DOHH2 (cell line): ENCODE measurements at regions not wholly inside any gene's neighbourhood (a gene's known extent, or its start where the extent isn't known, plus 50 kb on each side); places are given as distances from the start of the nearest gene placed in this dataset.

ENCODE experiments used
- H3F3A ChIP-seq: fragments of 200-600 bp; sonication (generic), shearing (Covaris generic); 2 replicates; pipeline ENCODE4 v1.6.0; 2016; ENCODE audit warnings: antibody characterized with exemption, mild to moderate bottlenecking; ENCODE audit not compliant: control insufficient read depth, insufficient read depth
- H3K27ac ChIP-seq: fragments of 200-600 bp; sonication (generic); 2 replicates; pipeline ENCODE4 v1.5.1; 2014; ENCODE audit warnings: low read depth, mild to moderate bottlenecking, low read length, moderate library complexity
- H3K27me3 ChIP-seq: fragments of 200-600 bp; sonication (generic); 2 replicates; pipeline ENCODE4 v1.6.1; 2014; ENCODE audit warnings: mild to moderate bottlenecking, low read length, mixed read lengths; ENCODE audit not compliant: control insufficient read depth
- H3K36me3 ChIP-seq: fragments of 200-600 bp; sonication (generic); 2 replicates; pipeline ENCODE4 v1.6.1; 2014; ENCODE audit warnings: mild to moderate bottlenecking, low read length, moderate library complexity, mixed read lengths; ENCODE audit not compliant: control insufficient read depth
- H3K4me1 ChIP-seq: fragments of 200-600 bp; sonication (generic); 2 replicates; pipeline ENCODE4 v1.6.1; 2014; ENCODE audit warnings: mild to moderate bottlenecking, low read length, mixed read lengths; ENCODE audit not compliant: control insufficient read depth
- H3K4me2 ChIP-seq: fragments of 200-600 bp; sonication (generic); 2 replicates; pipeline ENCODE4 v1.6.0; 2014; ENCODE audit warnings: mild to moderate bottlenecking, low read length, moderate library complexity
- H3K4me3 ChIP-seq: fragments of 200-600 bp; sonication (generic); 2 replicates; pipeline ENCODE4 v1.5.1; 2014; ENCODE audit warnings: mild to moderate bottlenecking, low read length, mixed read lengths
- H3K79me2 ChIP-seq: fragments of 200-600 bp; sonication (generic); 2 replicates; pipeline ENCODE4 v1.6.1; 2014; ENCODE audit warnings: mild to moderate bottlenecking, low read length, mixed read lengths; ENCODE audit not compliant: control insufficient read depth
- H3K9me2 ChIP-seq: fragments of 200-600 bp; sonication (generic); replicated peaks from 2 replicates; pipeline ENCODE4 v1.6.1; 2014; ENCODE audit warnings: mild to moderate bottlenecking, low read length, mixed read lengths; ENCODE audit not compliant: control insufficient read depth
- H3K9me3 ChIP-seq: fragments of 200-600 bp; sonication (generic); 2 replicates; pipeline ENCODE4 v1.6.1; 2014; ENCODE audit warnings: antibody characterized with exemption, low read length, mixed read lengths; ENCODE audit not compliant: control insufficient read depth, insufficient read depth
- H4K20me1 ChIP-seq: fragments of 200-600 bp; sonication (generic); 2 replicates; pipeline ENCODE4 v1.6.0; 2014; ENCODE audit warnings: low read depth, mild to moderate bottlenecking, antibody characterized with exemption, low read length, moderate library complexity; ENCODE audit not compliant: control insufficient read depth, insufficient read depth
- EZH2phosphoT487 ChIP-seq: fragments of 200-600 bp; sonication (generic); IDR thresholded peaks from 2 replicates; pipeline ENCODE4 v1.6.1; 2017; ENCODE audit warnings: borderline replicate concordance, mild to moderate bottlenecking, antibody characterized with exemption, low read length, moderate library complexity, mixed read lengths
- TF ChIP-seq, protein P1 (sequence below): fragments of 200-600 bp; sonication (generic); IDR thresholded peaks from one replicate; pipeline ENCODE4 v1.5.1; 2014; ENCODE audit warnings: antibody characterized with exemption, mild to moderate bottlenecking, low read depth, low read length; ENCODE audit not compliant: poor library complexity, severe bottlenecking

DNA sequence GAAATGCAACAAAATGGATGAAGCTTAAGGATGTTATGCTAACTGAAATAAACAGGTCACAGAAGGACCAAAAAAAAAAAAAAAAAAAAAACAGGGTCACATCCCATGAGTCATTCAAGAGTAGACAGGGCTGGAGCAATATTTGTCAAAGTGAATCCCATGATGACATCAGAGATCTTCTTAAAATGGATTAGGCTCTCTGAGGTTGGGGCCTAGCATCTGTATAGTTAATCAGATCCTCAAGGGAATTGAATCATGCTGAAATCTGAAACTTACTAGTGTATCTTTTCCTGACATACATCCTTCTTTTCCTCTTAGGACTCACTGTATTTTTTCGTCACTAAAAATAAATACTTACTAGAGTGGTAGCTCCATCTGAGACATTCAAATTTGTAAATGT lies 380.6 kb upstream of the NXPH2 start:
- no peak overlapping the region for H3K4me3 ChIP-seq
- H3K27ac ChIP-seq, result no peak overlapping the region
- H3K9me3 ChIP-seq, result no peaks in the 10 kb centered on the region
- no peaks in the 10 kb centered on the region for H3K79me2 ChIP-seq
- H3K4me2 ChIP-seq, result no peak overlapping the region
- H3K36me3 ChIP-seq, result no peaks in the 10 kb centered on the region
- no peaks in the 10 kb centered on the region for H3K27me3 ChIP-seq
- H3F3A ChIP-seq, result no peaks in the 10 kb centered on the region
- no peaks in the 10 kb centered on the region for H4K20me1 ChIP-seq
- no peaks in the 10 kb centered on the region for H3K9me2 ChIP-seq
- TF ChIP-seq, protein P1, sequence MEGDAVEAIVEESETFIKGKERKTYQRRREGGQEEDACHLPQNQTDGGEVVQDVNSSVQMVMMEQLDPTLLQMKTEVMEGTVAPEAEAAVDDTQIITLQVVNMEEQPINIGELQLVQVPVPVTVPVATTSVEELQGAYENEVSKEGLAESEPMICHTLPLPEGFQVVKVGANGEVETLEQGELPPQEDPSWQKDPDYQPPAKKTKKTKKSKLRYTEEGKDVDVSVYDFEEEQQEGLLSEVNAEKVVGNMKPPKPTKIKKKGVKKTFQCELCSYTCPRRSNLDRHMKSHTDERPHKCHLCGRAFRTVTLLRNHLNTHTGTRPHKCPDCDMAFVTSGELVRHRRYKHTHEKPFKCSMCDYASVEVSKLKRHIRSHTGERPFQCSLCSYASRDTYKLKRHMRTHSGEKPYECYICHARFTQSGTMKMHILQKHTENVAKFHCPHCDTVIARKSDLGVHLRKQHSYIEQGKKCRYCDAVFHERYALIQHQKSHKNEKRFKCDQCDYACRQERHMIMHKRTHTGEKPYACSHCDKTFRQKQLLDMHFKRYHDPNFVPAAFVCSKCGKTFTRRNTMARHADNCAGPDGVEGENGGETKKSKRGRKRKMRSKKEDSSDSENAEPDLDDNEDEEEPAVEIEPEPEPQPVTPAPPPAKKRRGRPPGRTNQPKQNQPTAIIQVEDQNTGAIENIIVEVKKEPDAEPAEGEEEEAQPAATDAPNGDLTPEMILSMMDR, result no peak
- TF ChIP-seq EZH2phosphoT487, result no peak
- H3K4me1 ChIP-seq, result no peaks in the 10 kb centered on the region

DNA sequence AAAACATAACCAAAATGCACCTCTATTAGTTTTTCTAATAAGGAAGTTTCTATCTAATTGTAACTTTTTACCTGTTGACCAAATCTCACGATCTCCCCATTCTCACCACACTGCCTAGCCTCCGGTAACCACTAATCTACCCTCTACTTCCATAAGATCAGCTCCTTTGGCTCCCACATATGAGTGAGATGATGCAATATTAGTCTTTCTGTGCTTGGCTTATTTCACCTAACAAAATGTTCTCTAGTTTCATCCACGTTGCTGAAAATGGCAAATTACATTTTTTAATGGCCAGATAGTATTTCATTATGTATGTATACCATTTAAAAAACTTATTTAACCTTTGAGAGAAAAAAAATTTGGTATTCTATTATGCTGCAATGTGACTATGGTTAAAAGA lies 379.0 kb upstream of the NXPH2 start:
- TF ChIP-seq, protein P1, result no peak
- no peak for TF ChIP-seq EZH2phosphoT487
- H3K4me1 ChIP-seq, result no peaks in the 10 kb centered on the region

DNA sequence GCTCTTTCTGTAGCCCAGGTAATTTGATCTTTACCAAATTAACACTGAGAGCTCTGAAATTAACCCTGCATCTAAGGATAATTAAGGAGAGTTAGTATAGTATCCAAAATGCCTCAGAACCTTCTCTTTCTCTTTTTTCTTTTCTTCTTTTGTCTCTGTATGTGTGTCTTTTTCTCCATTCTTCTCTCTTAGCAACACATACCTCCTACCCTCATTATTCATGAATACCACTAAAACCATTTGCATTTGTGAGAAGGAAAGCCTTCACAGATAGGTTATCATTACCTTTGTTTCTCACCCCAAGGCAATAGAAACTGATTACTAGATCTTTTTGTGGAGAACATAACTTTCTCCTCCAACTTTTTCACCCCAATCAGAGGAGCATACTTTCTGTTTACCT lies 376.5 kb upstream of the NXPH2 start:
- Histone ChIP-seq H3K27ac (no peak overlapping the region), H3K4me3 (no peak overlapping the region), H3K9me3 (no peaks in the 10 kb centered on the region), H3K79me2 (no peaks in the 10 kb centered on the region), H3K4me1 (no peaks in the 10 kb centered on the region), H3K9me2 (no peaks in the 10 kb centered on the region), H3K36me3 (no peaks in the 10 kb centered on the region), H4K20me1 (no peaks in the 10 kb centered on the region), H3K4me2 (no peak overlapping the region), H3F3A (no peaks in the 10 kb centered on the region), H3K27me3 (no peaks in the 10 kb centered on the region)
- no peak for TF ChIP-seq EZH2phosphoT487
- TF ChIP-seq, protein P1, result no peak

More for the DNA sequence above, 379.0 kb upstream of the NXPH2 start:
- H3K36me3 ChIP-seq, result no peaks in the 10 kb centered on the region
- H3K4me3 ChIP-seq, result no peak overlapping the region
- no peaks in the 10 kb centered on the region for H3K9me3 ChIP-seq
- H3K4me2 ChIP-seq, result no peak overlapping the region
- H3F3A ChIP-seq, result no peaks in the 10 kb centered on the region
- no peaks in the 10 kb centered on the region for H3K27me3 ChIP-seq
- H3K27ac ChIP-seq, result no peak overlapping the region
- H3K9me2 ChIP-seq, result no peaks in the 10 kb centered on the region
- H3K79me2 ChIP-seq, result no peaks in the 10 kb centered on the region
- H4K20me1 ChIP-seq, result no peaks in the 10 kb centered on the region

DNA sequence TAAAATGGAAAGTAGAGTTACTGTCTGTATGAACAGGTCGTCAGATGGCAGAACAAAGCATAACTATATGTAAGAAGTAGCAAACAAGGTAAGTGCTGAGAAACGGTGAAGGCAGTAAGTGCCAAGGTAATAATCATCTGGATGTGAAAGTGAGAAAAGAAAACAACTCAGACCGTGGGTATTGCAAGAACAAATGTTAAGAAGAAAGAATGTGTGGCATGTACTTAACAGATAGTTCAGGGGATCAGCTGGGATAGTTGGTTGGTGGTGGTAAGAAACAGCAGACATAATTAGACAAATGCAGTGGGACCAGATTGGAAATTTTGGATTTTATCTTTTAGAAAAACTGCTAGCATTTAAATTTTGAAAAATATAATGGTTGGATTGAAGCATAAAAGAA lies 375.8 kb upstream of the NXPH2 start:
- no peaks in the 10 kb centered on the region for H3K36me3 ChIP-seq

More for the DNA sequence above, 375.8 kb upstream of the NXPH2 start:
- Histone ChIP-seq H3F3A (no peaks in the 10 kb centered on the region), H3K9me2 (no peaks in the 10 kb centered on the region), H3K9me3 (no peaks in the 10 kb centered on the region), H3K27ac (no peak overlapping the region), H3K79me2 (no peaks in the 10 kb centered on the region), H3K27me3 (no peaks in the 10 kb centered on the region), H4K20me1 (no peaks in the 10 kb centered on the region), H3K4me2 (no peak overlapping the region), H3K4me3 (no peak overlapping the region), H3K4me1 (no peaks in the 10 kb centered on the region)
- TF ChIP-seq, protein P1, result no peak
- TF ChIP-seq EZH2phosphoT487, result no peak
